ENCODE measurements at regions not wholly inside any gene's neighbourhood (a gene's known extent, or its start where the extent isn't known, plus 50 kb on each side); places are given as distances from the start of the nearest gene placed in this dataset.

GRCh38 chr6:40312213-40313015, 274.8 kb downstream of the LRFN2 start:
- DNase-seq (ENCODE audit: low spot score) = no peak

- DNase-seq (ENCODE audit: low spot score) = peak; percentile 60
Observed at GRCh38 chr6:40308533-40309306, 278.4 kb downstream of the LRFN2 start.

GRCh38 chr6:40307712-40308111, 279.5 kb downstream of the LRFN2 start:
- DNase-seq (ENCODE audit: low spot score) = no peak

- no peak for DNase-seq (ENCODE audit: low spot score)
Observed at GRCh38 chr6:40302856-40303454, 284.2 kb downstream of the LRFN2 start.

- no peak for DNase-seq (ENCODE audit: low spot score)
Observed at GRCh38 chr6:40299681-40300080, 287.5 kb downstream of the LRFN2 start.

- no peak for DNase-seq (ENCODE audit: low spot score)
Observed at GRCh38 chr6:40298207-40298606, 289.0 kb downstream of the LRFN2 start.

- no peak for DNase-seq (ENCODE audit: low spot score)
Observed at GRCh38 chr6:40295251-40295950, 291.8 kb downstream of the LRFN2 start.

GRCh38 chr6:40293460-40294185, 293.5 kb downstream of the LRFN2 start:
- no peak for DNase-seq (ENCODE audit: low spot score)

- DNase-seq (ENCODE audit: low spot score) = no peak
Observed at GRCh38 chr6:40293060-40293459, 294.1 kb downstream of the LRFN2 start.

GRCh38 chr6:40290816-40291215, 296.3 kb downstream of the LRFN2 start:
- DNase-seq (ENCODE audit: low spot score) = no peak

GRCh38 chr6:40288919-40289318, 298.2 kb downstream of the LRFN2 start:
- DNase-seq (ENCODE audit: low spot score) = no peak

- no peak for DNase-seq (ENCODE audit: low spot score)
Observed at GRCh38 chr6:40287296-40287850, 299.8 kb downstream of the LRFN2 start.

GRCh38 chr6:40286721-40287120, 300.4 kb downstream of the LRFN2 start:
- no peak for DNase-seq (ENCODE audit: low spot score)

- no peak for DNase-seq (ENCODE audit: low spot score)
Observed at GRCh38 chr6:40285996-40286395, 301.2 kb downstream of the LRFN2 start.

GRCh38 chr6:40285535-40285934, 301.6 kb downstream of the LRFN2 start:
- no peak for DNase-seq (ENCODE audit: low spot score)

- DNase-seq (ENCODE audit: low spot score) = no peak
Observed at GRCh38 chr6:40282986-40283385, 304.2 kb downstream of the LRFN2 start.

- DNase-seq (ENCODE audit: low spot score) = no peak
Observed at GRCh38 chr6:40281402-40281801, 305.8 kb downstream of the LRFN2 start.

- DNase-seq (ENCODE audit: low spot score) = no peak
Observed at GRCh38 chr6:40280231-40280630, 306.9 kb downstream of the LRFN2 start.

GRCh38 chr6:40276141-40276540, 311.0 kb downstream of the LRFN2 start:
- no peak for DNase-seq (ENCODE audit: low spot score)

- DNase-seq (ENCODE audit: low spot score) = no peak
Observed at GRCh38 chr6:40274058-40274457, 313.1 kb downstream of the LRFN2 start.

GRCh38 chr6:40268614-40269013, 318.6 kb downstream of the LRFN2 start:
- DNase-seq (ENCODE audit: low spot score) = no peak

Data from COLO829 (cell line).